Upper lobe of left lung (tissue), 4 donors: ENCODE measurements at regions not wholly inside any gene's neighbourhood (a gene's known extent, or its start where the extent isn't known, plus 50 kb on each side); places are given as distances from the start of the nearest gene placed in this dataset.

ENCODE experiments used
- EP300 ChIP-seq, 4 donors: sonication (generic); formaldehyde crosslinking; IDR thresholded peaks; one replicate each; pipeline ENCODE4 v1.5.1; 2017; ENCODE audit warnings: antibody characterized with exemption in 4 of 4, control low read depth in 2 of 4
- POLR2A ChIP-seq, 4 donors: fragments of 450-650 bp; IDR thresholded peaks; one replicate each; pipeline ENCODE4 v1.5.1; 2016 to 2017; ENCODE audit warnings: antibody characterized with exemption in 4 of 4, mild to moderate bottlenecking in 2 of 4
- POLR2AphosphoS5 ChIP-seq, 2 donors: sonication (generic); formaldehyde crosslinking; IDR thresholded peaks; one replicate each; pipeline ENCODE4 v1.5.1; 2017; ENCODE audit warnings: antibody characterized with exemption in 2 of 2
- TF ChIP-seq, protein P1 (sequence below), 6 experiments: fragments of 450-650 bp in 4 of 6; fragments of 200-600 bp in 2 of 6; sonication (generic) in 2 of 6; IDR thresholded peaks; one replicate each; pipeline ENCODE4 v1.5.1; 2016 to 2019; ENCODE audit warnings: antibody characterized with exemption in 6 of 6

DNA sequence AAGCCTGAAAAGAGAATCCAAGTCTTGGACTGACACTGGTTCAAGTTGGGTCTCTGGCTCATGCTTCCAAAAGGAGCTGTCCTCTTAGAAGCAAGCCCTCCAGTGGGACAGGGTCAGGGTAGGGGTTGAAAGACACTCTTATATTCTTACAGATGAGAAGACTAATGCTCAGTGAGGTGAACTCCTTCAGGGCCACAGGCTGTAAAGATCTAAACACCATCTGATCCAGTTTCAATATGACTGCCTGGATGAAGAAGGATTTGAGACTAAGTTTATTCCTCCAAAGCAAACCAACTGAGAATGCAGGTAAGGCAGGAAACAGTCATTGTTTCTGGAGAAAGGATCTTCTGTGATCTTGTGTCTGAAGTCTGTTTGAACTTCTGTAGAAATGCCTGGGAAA, 99.0 kb upstream of the TAB2 start:
- no peak for TF ChIP-seq POLR2A (IDR thresholded peaks at IDR 0.05)
- TF ChIP-seq, protein P1, sequence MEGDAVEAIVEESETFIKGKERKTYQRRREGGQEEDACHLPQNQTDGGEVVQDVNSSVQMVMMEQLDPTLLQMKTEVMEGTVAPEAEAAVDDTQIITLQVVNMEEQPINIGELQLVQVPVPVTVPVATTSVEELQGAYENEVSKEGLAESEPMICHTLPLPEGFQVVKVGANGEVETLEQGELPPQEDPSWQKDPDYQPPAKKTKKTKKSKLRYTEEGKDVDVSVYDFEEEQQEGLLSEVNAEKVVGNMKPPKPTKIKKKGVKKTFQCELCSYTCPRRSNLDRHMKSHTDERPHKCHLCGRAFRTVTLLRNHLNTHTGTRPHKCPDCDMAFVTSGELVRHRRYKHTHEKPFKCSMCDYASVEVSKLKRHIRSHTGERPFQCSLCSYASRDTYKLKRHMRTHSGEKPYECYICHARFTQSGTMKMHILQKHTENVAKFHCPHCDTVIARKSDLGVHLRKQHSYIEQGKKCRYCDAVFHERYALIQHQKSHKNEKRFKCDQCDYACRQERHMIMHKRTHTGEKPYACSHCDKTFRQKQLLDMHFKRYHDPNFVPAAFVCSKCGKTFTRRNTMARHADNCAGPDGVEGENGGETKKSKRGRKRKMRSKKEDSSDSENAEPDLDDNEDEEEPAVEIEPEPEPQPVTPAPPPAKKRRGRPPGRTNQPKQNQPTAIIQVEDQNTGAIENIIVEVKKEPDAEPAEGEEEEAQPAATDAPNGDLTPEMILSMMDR (IDR thresholded peaks at IDR 0.05) = no peak
- TF ChIP-seq POLR2AphosphoS5 (IDR thresholded peaks at IDR 0.05) = no peak
- no peak for TF ChIP-seq EP300 (IDR thresholded peaks at IDR 0.05)
